K562 (cell line): ENCODE measurements at regions not wholly inside any gene's neighbourhood (a gene's known extent, or its start where the extent isn't known, plus 50 kb on each side); places are given as distances from the start of the nearest gene placed in this dataset.

Experiments
- CREBBP ChIP-seq: IDR thresholded peaks from one replicate; pipeline ENCODE4 v1.6.1; 2012; ENCODE audit warnings: low read depth, mild to moderate bottlenecking, control low read depth, inconsistent platforms, low read length
- MYBL2 ChIP-seq, 2 experiments: fragments of 450-650 bp in 1 of 2; sonication (generic) in 1 of 2; formaldehyde crosslinking in 1 of 2; IDR thresholded peaks; 2 replicates each; pipeline versions ENCODE4 v1.6.1 to v1.8.1; 2017 to 2022; ENCODE audit warnings: borderline replicate concordance in 1 of 2, inconsistent platforms in 1 of 2, low read depth in 1 of 2, mild to moderate bottlenecking in 1 of 2, missing genetic modification reagents in 1 of 2, moderate library complexity in 1 of 2
- POLR2AphosphoS5 ChIP-seq: IDR thresholded peaks from 2 replicates; pipeline ENCODE4 v1.6.1; 2011; ENCODE audit warnings: mild to moderate bottlenecking, low read depth, low read length, moderate library complexity; ENCODE audit not compliant: control insufficient read depth, insufficient read depth
- SMAD1 ChIP-seq: fragments of 150-350 bp; IDR thresholded peaks from 2 replicates; pipeline ENCODE4 v1.6.1; 2014; ENCODE audit warnings: low read length, low read depth; ENCODE audit not compliant: partially characterized antibody
- XRCC3 ChIP-seq: fragments of 450-650 bp; IDR thresholded peaks from 2 replicates; pipeline ENCODE4 v1.6.1; 2017; ENCODE audit warnings: mild to moderate bottlenecking, moderate library complexity
- ZNF586 ChIP-seq: fragments of 450-650 bp; formaldehyde crosslinking; conservative IDR thresholded peaks from 2 replicates; pipeline ENCODE4 v1.4.0; 2020; ENCODE audit warnings: mild to moderate bottlenecking, moderate library complexity
- TF ChIP-seq, protein P1 (sequence below): fragments of 450-650 bp; IDR thresholded peaks from 2 replicates; pipeline ENCODE4 v1.6.1; 2016; ENCODE audit warnings: low read depth
- TF ChIP-seq, protein P2 (sequence below): fragments of 250-450 bp; sonication (Bioruptor Pico); IDR thresholded peaks from 2 replicates; pipeline ENCODE4 v1.5.0; 2021
- TF ChIP-seq, protein P3 (sequence below): sonication (generic); formaldehyde crosslinking; IDR thresholded peaks from 2 replicates; pipeline ENCODE4 v1.8.0; 2022; ENCODE audit warnings: missing genetic modification reagents, mild to moderate bottlenecking, borderline replicate concordance
- TF ChIP-seq, protein P4 (sequence below): fragments of 250-450 bp; sonication (Bioruptor Pico); IDR thresholded peaks from 2 replicates; pipeline ENCODE4 v1.8.0; 2021; ENCODE audit warnings: mild to moderate bottlenecking, moderate library complexity
- TF ChIP-seq, protein P5 (sequence below): fragments of 450-650 bp; IDR thresholded peaks from 2 replicates; pipeline ENCODE4 v1.7.0; 2016; ENCODE audit warnings: borderline replicate concordance

DNA sequence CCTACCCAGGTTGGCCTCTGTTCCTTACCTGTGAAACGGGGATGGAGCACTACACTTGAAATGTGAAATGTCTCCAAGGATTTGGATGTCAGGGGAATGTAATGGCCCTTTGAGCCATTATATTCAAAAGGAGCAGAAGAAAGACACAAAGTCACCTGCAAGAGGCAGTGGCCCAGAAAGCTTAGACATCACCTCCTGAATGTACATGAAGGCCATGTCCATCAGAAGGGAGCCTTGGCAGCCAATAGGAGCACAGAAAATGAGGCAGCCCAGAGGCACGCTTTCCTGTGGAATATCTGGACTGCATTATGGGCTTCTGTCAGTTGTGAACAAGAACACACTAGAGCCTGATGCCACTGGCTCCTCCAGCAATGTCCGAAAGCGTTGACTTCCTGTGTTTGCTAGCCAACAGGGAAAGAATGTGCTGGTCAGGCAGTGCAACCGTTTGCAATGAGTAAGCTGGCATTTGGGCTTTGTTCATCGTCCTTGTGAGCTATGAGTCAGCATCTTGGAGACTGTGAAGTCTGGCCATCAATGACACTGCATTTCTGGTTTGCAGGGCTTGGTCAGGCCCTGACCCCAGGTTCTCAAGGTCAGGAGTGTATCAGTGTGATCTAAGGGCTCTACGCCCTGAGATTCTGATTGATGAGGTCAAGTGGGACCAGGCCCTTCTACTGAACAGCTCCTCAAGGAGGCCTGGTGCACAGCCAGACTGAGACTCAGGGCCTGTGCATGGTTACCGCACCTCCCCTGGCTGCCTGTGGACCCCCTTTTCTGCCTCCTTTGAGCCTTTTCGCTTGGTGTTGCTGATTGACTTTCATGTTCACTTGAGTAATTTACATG, 222.4 kb downstream of the RPS24 start (continued):
- TF ChIP-seq, protein P1, sequence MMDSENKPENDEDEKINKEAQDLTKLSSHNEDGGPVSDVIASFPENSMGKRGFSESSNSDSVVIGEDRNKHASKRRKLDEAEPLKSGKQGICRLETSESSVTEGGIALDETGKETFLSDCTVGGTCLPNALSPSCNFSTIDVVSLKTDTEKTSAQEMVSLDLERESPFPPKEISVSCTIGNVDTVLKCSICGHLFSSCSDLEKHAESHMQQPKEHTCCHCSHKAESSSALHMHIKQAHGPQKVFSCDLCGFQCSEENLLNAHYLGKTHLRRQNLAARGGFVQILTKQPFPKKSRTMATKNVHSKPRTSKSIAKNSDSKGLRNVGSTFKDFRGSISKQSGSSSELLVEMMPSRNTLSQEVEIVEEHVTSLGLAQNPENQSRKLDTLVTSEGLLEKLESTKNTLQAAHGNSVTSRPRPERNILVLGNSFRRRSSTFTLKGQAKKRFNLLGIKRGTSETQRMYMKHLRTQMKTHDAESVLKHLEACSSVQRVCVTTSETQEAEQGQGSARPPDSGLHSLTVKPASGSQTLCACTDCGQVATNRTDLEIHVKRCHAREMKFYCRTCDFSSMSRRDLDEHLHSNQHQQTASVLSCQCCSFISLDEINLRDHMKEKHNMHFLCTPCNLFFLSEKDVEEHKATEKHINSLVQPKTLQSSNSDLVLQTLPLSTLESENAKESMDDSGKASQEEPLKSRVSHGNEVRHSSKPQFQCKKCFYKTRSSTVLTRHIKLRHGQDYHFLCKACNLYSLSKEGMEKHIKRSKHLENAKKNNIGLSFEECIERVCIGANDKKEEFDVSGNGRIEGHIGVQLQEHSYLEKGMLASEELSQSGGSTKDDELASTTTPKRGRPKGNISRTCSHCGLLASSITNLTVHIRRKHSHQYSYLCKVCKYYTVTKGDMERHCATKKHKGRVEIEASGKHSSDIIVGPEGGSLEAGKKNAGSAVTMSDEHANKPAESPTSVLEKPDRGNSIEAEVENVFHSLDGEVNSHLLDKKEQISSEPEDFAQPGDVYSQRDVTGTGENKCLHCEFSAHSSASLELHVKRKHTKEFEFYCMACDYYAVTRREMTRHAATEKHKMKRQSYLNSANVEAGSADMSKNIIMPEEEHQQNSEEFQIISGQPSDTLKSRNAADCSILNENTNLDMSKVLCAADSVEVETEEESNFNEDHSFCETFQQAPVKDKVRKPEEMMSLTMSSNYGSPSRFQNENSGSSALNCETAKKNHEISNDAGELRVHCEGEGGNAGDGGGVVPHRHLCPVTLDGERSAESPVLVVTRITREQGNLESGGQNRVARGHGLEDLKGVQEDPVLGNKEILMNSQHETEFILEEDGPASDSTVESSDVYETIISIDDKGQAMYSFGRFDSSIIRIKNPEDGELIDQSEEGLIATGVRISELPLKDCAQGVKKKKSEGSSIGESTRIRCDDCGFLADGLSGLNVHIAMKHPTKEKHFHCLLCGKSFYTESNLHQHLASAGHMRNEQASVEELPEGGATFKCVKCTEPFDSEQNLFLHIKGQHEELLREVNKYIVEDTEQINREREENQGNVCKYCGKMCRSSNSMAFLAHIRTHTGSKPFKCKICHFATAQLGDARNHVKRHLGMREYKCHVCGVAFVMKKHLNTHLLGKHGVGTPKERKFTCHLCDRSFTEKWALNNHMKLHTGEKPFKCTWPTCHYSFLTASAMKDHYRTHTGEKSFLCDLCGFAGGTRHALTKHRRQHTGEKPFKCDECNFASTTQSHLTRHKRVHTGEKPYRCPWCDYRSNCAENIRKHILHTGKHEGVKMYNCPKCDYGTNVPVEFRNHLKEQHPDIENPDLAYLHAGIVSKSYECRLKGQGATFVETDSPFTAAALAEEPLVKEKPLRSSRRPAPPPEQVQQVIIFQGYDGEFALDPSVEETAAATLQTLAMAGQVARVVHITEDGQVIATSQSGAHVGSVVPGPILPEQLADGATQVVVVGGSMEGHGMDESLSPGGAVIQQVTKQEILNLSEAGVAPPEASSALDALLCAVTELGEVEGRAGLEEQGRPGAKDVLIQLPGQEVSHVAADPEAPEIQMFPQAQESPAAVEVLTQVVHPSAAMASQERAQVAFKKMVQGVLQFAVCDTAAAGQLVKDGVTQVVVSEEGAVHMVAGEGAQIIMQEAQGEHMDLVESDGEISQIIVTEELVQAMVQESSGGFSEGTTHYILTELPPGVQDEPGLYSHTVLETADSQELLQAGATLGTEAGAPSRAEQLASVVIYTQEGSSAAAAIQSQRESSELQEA: no peak
- TF ChIP-seq XRCC3: no peak
- no peak for TF ChIP-seq POLR2AphosphoS5
- TF ChIP-seq, protein P2, sequence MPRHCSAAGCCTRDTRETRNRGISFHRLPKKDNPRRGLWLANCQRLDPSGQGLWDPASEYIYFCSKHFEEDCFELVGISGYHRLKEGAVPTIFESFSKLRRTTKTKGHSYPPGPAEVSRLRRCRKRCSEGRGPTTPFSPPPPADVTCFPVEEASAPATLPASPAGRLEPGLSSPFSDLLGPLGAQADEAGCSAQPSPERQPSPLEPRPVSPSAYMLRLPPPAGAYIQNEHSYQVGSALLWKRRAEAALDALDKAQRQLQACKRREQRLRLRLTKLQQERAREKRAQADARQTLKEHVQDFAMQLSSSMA (CRISPR knock-in tag): no peak
- TF ChIP-seq, protein P3, sequence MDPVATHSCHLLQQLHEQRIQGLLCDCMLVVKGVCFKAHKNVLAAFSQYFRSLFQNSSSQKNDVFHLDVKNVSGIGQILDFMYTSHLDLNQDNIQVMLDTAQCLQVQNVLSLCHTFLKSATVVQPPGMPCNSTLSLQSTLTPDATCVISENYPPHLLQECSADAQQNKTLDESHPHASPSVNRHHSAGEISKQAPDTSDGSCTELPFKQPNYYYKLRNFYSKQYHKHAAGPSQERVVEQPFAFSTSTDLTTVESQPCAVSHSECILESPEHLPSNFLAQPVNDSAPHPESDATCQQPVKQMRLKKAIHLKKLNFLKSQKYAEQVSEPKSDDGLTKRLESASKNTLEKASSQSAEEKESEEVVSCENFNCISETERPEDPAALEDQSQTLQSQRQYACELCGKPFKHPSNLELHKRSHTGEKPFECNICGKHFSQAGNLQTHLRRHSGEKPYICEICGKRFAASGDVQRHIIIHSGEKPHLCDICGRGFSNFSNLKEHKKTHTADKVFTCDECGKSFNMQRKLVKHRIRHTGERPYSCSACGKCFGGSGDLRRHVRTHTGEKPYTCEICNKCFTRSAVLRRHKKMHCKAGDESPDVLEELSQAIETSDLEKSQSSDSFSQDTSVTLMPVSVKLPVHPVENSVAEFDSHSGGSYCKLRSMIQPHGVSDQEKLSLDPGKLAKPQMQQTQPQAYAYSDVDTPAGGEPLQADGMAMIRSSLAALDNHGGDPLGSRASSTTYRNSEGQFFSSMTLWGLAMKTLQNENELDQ: no peak
- TF ChIP-seq, protein P4, sequence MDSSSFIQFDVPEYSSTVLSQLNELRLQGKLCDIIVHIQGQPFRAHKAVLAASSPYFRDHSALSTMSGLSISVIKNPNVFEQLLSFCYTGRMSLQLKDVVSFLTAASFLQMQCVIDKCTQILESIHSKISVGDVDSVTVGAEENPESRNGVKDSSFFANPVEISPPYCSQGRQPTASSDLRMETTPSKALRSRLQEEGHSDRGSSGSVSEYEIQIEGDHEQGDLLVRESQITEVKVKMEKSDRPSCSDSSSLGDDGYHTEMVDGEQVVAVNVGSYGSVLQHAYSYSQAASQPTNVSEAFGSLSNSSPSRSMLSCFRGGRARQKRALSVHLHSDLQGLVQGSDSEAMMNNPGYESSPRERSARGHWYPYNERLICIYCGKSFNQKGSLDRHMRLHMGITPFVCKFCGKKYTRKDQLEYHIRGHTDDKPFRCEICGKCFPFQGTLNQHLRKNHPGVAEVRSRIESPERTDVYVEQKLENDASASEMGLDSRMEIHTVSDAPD: no peak
- TF ChIP-seq MYBL2 (IDR thresholded peaks at IDR 0.05; ENCODE audit: low read depth): no peak
- TF ChIP-seq MYBL2 (CRISPR knock-in tag; IDR thresholded peaks at IDR 0.05; ENCODE audit: borderline replicate concordance): no peak
- TF ChIP-seq ZNF586 (CRISPR knock-in tag): no peak
- TF ChIP-seq CREBBP: no peak
- TF ChIP-seq, protein P5, sequence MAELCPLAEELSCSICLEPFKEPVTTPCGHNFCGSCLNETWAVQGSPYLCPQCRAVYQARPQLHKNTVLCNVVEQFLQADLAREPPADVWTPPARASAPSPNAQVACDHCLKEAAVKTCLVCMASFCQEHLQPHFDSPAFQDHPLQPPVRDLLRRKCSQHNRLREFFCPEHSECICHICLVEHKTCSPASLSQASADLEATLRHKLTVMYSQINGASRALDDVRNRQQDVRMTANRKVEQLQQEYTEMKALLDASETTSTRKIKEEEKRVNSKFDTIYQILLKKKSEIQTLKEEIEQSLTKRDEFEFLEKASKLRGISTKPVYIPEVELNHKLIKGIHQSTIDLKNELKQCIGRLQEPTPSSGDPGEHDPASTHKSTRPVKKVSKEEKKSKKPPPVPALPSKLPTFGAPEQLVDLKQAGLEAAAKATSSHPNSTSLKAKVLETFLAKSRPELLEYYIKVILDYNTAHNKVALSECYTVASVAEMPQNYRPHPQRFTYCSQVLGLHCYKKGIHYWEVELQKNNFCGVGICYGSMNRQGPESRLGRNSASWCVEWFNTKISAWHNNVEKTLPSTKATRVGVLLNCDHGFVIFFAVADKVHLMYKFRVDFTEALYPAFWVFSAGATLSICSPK: no peak
- no peak for TF ChIP-seq SMAD1
